GM08714 (cell line): ENCODE measurements at regions not wholly inside any gene's neighbourhood (a gene's known extent, or its start where the extent isn't known, plus 50 kb on each side); places are given as distances from the start of the nearest gene placed in this dataset.

Source experiments
- H3K4me3 ChIP-seq: fragments of 200-500 bp; sonication (Bioruptor generic); 2 replicates; pipeline ENCODE4 v1.5.1; 2014; ENCODE audit warnings: mild to moderate bottlenecking, low read length, inconsistent platforms
- ZNF274 ChIP-seq: IDR thresholded peaks from 2 replicates; pipeline ENCODE4 v1.6.1; 2012; ENCODE audit warnings: mild to moderate bottlenecking, low read depth, low read length

DNA sequence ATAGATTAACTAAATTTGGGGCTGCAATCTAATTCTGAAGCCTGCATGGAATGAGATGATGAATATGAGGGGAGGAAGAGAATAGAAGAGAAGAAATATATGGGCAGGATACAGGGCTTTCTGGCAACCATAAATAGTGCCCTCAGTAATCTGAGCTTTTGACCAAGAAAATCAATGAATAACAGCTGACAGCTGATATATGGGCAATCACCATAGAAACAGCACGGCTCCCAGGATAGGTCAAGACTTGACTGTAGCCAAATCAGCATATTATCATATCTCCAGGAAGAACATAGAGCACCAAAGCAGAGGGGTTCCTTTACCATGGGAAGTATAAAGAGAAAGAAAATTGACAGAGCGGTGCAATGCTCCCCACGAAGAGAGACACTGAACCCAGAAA is 643.8 kb upstream of the TENM4 start:
- no peak for TF ChIP-seq ZNF274
- no peak overlapping the region for H3K4me3 ChIP-seq

DNA sequence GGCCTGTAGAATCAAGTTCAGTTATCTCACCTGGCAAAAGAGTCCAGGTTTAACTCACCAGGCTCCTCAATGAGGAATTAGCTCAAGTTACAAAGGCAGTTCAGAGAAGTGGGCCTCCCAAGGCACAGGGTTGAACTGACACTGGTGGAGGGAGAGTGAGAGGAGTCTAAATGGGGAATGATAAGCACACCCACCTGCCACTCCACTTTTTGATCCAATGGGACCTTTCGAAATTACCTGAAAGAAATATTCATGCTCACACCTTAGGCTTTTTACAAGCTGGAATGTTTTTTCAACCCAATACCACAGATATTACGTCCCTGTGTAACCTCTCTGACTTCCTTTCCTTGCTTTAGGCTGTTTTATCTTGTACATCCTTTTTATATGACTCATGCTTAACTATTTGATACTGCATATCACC is 642.7 kb upstream of the TENM4 start:
- no peak overlapping the region for H3K4me3 ChIP-seq

DNA sequence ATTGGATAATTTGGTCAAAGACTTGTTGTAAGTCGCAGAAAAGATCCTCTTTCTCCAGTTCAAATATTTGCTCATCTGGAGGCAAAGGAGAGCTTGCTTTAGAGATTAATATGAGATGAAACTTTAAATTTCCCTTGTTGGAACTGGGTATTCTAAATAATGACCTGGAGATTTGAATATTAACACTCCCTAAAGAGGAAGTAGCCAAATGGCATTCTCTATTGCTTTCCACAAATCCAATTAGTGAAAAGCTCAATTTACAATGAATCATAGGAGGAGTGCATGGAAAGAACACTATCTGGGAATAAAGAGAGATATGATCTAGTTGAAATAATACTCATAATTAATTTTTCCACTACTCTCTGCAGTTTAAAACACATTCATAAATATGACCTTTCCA is 641.6 kb upstream of the TENM4 start:
- no peak for TF ChIP-seq ZNF274
- no peak overlapping the region for H3K4me3 ChIP-seq

More for the DNA sequence above, 642.7 kb upstream of the TENM4 start:
- TF ChIP-seq ZNF274 = no peak

DNA sequence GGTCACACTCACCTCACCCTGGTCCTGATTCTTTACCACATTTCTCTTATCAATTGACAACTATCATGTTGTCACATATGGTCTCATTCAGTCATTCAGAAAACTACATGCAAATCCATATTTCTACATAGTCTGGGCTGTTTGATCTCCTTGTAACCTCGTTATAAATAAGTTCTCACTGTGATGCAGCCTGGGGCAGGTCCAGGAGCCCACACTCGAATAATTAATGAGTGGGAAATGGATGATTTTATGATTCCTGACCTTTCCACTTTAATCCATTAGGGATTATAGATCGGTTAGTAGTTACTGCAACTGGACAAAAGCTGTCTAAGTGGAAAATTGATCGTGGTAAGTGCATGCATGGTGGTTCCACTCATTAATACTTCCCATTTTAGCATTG is 636.3 kb upstream of the TENM4 start:
- no peak for TF ChIP-seq ZNF274
- no peak overlapping the region for H3K4me3 ChIP-seq

DNA sequence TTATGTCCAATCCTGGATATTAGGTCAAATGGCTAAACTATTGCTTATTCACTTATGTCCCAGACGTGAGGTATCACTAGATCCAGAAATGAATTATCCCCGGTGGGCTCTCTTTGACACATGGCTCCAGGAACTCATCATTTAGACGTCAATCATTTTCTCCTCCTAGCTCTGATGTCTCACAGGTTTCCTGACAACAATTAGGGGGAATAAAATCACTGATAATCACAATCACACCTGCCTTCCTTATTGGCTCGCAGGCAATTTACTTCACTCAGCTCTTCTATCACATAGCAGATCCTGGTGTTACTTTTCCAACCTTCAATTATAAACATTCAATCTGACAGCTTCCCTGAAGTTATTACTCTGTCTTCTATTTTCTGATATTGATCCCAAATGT is 634.0 kb upstream of the TENM4 start:
- no peak overlapping the region for H3K4me3 ChIP-seq
- no peak for TF ChIP-seq ZNF274

DNA sequence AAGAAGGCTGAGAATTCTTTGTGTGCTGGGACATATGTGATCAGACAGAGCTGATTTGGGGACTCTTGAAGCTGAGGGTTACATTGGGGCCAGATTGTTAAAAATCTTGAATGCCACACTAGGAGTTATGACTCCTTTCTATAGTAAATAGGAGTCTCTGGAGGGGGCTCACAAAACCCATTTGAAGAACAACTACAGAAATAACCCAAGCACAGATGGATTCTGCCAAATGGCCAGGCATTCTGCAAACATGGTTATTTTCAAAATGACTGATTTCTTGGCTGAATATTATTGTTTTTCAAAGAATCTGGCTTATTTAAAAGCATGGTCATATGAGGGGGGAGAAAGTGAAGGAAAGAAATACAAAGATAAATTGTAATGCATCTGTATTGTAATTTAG is 625.5 kb upstream of the TENM4 start:
- H3K4me3 ChIP-seq = no peak overlapping the region
- no peak for TF ChIP-seq ZNF274

DNA sequence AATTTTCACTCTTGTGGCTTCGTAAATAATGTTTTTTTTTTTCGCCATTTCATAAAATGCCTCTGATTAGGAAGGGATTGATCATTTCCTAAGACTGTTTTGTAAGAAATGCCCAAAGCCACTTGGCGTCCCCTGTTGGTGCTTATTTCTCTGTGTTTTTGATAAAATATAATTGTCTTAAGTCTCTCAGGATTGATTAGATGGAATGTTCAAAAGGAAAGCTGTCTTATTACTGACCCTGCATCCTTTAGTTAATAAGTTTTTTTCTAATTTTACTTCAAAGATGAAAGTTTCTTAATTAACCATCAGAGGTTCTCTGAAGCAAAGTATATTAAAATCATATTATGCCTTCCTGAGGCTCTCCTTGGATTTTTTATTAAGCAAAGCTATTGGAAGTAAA is 624.3 kb upstream of the TENM4 start:
- TF ChIP-seq ZNF274 = no peak
- H3K4me3 ChIP-seq = no peak overlapping the region

DNA sequence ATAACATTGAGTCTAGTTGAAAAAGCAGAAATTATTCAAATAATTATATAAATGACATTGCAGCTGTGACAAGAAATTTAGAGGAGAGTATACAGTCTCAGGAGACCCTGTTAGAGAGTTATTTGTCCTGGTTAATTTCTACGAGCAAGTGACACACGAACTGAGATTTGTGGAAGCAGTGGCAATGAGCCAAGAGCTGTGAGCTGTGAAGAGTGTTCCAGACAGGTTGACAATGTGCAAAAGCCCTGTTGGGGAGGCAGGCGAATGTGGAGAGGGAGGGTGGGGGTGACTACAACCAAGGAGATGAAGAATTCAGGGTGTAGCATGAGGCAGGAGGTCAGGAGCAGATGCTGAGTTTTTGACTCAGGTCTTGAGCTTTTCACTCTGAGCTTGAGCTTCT is 620.2 kb upstream of the TENM4 start:
- H3K4me3 ChIP-seq = no peak overlapping the region
- no peak for TF ChIP-seq ZNF274

DNA sequence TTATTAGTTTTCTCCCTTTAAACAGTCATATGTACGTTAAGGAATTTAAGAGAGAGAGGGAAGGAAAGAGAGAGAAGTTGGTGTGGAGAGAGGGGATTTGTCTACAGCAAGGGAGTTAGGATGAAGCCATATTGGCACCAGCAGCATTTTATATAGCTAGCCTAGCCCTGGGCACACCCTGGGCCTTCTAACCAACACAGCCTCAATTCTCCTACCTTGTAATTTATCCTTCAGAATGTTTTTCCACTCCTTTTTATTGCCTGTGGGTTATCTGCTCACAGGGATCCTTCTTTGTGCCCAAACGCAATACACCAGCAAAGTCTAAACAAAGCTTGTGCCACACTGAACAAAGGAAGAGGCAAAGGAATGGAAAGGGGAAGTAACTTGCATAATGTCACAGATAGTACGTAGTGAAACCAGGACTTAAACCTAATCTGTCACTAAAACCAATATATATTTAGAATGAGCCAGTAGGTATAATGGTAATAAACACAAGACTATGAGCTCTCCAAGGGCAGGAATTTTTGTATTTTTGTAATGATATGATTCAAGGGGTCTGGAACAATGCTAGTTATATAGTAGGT is 613.8 kb upstream of the TENM4 start:
- H3K4me3 ChIP-seq = no peak overlapping the region

DNA sequence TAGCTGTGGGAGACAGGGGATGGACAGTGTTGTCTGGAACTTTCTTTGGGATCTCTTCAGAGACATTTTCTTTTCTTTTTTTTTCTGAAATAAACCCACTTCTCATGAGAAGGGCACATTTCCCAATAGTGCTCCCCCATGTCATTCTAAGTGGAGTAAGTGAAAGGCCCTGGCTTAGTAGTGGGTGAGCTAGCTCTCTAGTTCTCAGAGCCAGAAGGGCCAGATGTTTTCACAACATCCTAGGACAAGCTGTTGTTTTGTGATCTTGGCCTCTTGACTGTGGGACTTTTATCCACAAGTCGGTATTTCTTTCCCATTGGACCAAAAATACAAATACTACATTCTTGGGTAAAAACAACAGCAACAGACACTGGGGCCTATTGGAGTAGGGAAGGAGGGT is 607.7 kb upstream of the TENM4 start:
- TF ChIP-seq ZNF274 = no peak
- no peak overlapping the region for H3K4me3 ChIP-seq

More for the DNA sequence above, 613.8 kb upstream of the TENM4 start:
- TF ChIP-seq ZNF274 = no peak

DNA sequence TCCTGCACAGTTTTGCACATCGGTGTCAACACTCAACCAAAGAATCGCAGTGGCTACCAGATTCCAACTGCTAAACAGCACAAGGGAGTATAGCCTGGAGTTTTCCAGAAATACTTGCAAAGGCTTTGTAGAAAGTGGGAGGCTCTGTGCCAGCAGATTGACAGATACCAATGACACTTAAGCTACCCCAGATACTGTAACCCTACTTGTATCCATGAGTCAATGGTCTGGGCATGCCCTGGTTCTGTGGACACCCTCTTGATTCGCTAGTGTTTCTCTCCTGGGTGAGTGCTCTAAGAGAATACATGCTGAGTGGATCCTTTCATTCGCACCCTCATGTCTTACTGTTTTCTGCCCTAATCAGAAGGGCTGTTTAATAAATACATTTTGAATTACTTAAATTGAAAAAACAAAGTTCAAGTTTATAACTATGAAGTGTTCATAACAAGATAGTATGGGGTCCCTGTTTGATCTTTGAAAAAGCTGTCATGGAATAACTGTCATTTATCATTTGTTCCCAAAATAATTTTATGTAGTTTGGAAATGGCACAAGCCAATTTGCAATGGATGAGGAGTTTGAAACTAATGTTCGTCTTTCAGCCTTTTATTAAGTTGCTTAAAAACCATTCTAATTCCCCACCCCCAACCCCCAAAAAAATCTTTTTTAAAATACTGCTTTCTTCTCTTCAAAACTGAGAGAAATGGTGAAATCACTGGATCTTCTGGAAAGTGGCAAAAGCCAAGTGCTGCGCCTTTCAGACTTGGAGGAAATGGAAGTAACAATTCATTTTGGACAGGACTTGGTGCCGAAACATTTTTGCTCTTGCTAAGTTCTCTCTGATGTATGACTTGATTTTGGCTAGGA is 600.5 kb upstream of the TENM4 start:
- TF ChIP-seq ZNF274 = no peak

DNA sequence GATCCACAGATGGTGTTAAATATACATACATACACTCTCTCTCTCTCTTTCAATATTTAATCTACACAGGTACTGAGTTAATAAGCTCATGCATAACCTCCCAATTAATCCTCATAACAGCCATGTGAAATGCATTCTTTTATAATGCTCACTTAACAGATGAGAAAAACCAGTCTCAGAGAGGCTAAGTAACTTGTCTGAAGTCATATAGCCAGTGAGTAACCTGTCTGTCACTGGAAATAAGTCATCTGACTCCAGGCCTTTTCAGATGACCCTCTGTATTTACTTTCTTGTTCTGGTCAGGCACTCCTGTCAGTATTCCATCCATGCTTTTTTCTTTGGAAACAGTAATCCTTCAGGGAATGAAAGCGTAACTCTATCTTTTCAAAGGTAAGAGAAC is 594.0 kb upstream of the TENM4 start:
- no peak for TF ChIP-seq ZNF274
- H3K4me3 ChIP-seq = no peak overlapping the region

More for the DNA sequence above, 600.5 kb upstream of the TENM4 start:
- no peak overlapping the region for H3K4me3 ChIP-seq

DNA sequence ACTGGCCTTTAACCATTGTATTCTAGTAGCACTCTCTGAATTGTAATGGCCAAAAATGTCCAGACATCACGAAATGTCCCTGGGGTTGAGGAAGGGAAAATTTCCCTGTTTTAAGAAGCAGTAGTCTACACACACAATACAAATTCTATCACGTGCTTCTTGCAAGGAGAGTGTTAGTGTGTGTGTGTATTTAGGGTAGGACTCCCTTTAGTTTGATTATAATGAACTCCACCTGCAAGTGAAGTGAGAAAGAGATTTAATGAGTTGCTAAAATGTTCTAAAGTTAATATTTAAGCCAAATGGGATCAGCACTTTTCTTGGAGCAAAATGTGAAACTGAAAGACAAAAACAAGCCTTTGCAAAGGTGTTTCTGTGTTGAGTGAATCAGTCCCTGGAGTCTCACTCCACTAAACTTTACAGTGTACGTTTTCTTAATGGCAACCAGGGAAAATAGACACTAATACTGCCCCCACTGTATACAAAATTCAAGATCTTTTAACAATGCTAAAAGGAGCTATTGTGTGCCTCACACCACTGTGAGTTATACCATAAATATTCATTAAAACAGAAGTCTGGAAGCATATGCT is 590.3 kb upstream of the TENM4 start:
- H3K4me3 ChIP-seq = no peak overlapping the region

DNA sequence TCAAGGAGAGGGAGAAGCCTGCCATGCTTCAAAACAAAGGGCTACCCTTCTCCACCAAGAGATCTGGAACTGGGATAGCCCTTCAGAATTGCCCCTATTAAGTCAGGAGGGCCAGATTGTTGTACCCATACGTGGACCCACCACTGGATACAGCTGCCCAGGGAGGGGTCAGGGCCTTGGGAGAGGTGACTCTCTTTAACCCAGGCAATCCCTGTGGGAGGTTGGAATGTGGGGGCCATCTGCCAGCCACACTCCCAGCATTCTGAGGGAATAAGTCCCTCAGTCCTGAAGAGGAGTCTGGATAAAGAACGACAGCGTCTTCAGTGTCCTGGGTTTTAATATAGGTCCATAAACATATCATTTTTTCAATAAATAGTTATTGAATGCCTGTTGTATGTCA is 588.2 kb upstream of the TENM4 start:
- no peak for TF ChIP-seq ZNF274
- H3K4me3 ChIP-seq = no peak overlapping the region

More for the DNA sequence above, 590.3 kb upstream of the TENM4 start:
- TF ChIP-seq ZNF274 = no peak

DNA sequence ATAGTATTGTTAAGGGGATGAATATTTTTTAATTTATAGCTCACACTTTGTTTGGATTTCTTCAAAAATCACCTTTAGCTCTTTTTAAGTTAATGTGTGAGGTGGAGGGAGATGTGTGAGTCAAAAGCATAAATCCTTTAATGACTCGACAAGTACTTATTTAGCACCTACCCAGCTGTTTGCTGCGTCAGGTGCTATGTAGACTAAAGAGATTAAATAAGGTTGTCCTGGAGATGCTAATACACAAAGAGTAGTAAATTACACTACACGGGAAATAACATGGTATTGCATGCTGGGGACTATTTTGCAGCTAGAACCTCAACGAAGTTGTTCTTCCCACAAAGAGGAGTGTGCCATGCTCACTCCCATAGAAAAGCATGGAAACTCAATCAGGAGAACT is 583.3 kb upstream of the TENM4 start:
- no peak overlapping the region for H3K4me3 ChIP-seq
- TF ChIP-seq ZNF274 = no peak
